Upper lobe of left lung (tissue), 6 donors: ENCODE measurements at regions not wholly inside any gene's neighbourhood (a gene's known extent, or its start where the extent isn't known, plus 50 kb on each side); places are given as distances from the start of the nearest gene placed in this dataset.

Experiments used
- ATAC-seq, 2 donors: fragments of 200-7000 bp; cut with Tn5 transposase; one replicate each; pipeline ENCODE4 v1.9.1; 2022; ENCODE audit warnings: mild to moderate bottlenecking in 2 of 2, moderate library complexity in 2 of 2; ENCODE audit not compliant: low FRiP score in 2 of 2
- DNase-seq, 2 donors: peaks; one replicate each; pipeline ENCODE4 v3.0.0-alpha.2; 2019 to 2020
- H3K27ac ChIP-seq, 4 donors: fragments of 200-600 bp; sonication (generic); one replicate each; pipeline ENCODE4 v1.5.1; 2016 to 2019
- H3K27me3 ChIP-seq, 4 donors: fragments of 200-600 bp; sonication (generic); one replicate each; pipeline ENCODE4 v1.5.1; 2017 to 2019
- H3K36me3 ChIP-seq, 4 donors: fragments of 200-600 bp; sonication (generic); one replicate each; pipeline ENCODE4 v1.5.1; 2016 to 2019
- H3K4me1 ChIP-seq, 4 donors: fragments of 200-600 bp; sonication (generic); one replicate each; pipeline ENCODE4 v1.5.1; 2018 to 2019
- H3K4me3 ChIP-seq, 4 donors: fragments of 200-600 bp; sonication (generic); one replicate each; pipeline ENCODE4 v1.5.1; 2017 to 2019; ENCODE audit warnings: mild to moderate bottlenecking in 2 of 4, moderate library complexity in 1 of 4
- H3K9me3 ChIP-seq, 4 donors: fragments of 200-600 bp; sonication (generic); one replicate each; pipeline ENCODE4 v1.5.1; 2018 to 2019
- EP300 ChIP-seq, 4 donors: sonication (generic); formaldehyde crosslinking; IDR thresholded peaks; one replicate each; pipeline ENCODE4 v1.5.1; 2017; ENCODE audit warnings: antibody characterized with exemption in 4 of 4, control low read depth in 2 of 4
- POLR2A ChIP-seq, 4 donors: fragments of 450-650 bp; IDR thresholded peaks; one replicate each; pipeline ENCODE4 v1.5.1; 2016 to 2017; ENCODE audit warnings: antibody characterized with exemption in 4 of 4, mild to moderate bottlenecking in 2 of 4
- POLR2AphosphoS5 ChIP-seq, 2 donors: sonication (generic); formaldehyde crosslinking; IDR thresholded peaks; one replicate each; pipeline ENCODE4 v1.5.1; 2017; ENCODE audit warnings: antibody characterized with exemption in 2 of 2
- WGBS, 2 donors: methylation state at CpG; one replicate each; pipeline ENCODE4 v1.1.5; 2017 to 2018; 5-methylcytosine and 5-hydroxymethylcytosine counted together
- TF ChIP-seq, protein P1 (sequence below), 6 experiments: fragments of 450-650 bp in 4 of 6; fragments of 200-600 bp in 2 of 6; sonication (generic) in 2 of 6; IDR thresholded peaks; one replicate each; pipeline ENCODE4 v1.5.1; 2016 to 2019; ENCODE audit warnings: antibody characterized with exemption in 6 of 6
- donor health status: DM: no; HTN: no; CAD: no; lungs with moderate emphysema.
- donor health status: DM: no; HTN: yes; CAD: no; lungs with severe emphysema.

DNA sequence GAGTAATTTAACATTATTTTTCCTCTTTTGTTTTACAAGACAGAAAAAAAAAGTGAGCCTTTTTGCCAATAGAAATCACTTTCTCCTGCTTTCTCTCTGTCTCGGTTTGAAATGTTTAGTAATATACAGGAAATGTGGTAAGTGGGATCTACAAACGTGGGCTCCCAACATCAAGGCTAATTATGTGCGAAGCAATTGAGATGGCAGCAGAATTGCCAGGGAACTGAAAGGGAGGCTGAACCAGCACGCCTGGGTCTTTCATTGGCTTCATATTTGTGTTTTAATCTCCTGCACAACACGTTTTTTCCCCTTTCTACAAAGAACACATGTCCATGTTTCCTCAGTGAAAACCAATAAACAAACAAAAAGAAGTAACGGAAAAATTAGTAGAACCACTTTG is 743.9 kb upstream of the SOX9 start:
- H3K27me3 ChIP-seq: no peaks in the 10 kb centered on the region
- DNase-seq: no peak
- TF ChIP-seq POLR2A (IDR thresholded peaks at IDR 0.05) (no peak), EP300 (IDR thresholded peaks at IDR 0.05) (no peak), POLR2AphosphoS5 (IDR thresholded peaks at IDR 0.05) (no peak)
- TF ChIP-seq, protein P1, sequence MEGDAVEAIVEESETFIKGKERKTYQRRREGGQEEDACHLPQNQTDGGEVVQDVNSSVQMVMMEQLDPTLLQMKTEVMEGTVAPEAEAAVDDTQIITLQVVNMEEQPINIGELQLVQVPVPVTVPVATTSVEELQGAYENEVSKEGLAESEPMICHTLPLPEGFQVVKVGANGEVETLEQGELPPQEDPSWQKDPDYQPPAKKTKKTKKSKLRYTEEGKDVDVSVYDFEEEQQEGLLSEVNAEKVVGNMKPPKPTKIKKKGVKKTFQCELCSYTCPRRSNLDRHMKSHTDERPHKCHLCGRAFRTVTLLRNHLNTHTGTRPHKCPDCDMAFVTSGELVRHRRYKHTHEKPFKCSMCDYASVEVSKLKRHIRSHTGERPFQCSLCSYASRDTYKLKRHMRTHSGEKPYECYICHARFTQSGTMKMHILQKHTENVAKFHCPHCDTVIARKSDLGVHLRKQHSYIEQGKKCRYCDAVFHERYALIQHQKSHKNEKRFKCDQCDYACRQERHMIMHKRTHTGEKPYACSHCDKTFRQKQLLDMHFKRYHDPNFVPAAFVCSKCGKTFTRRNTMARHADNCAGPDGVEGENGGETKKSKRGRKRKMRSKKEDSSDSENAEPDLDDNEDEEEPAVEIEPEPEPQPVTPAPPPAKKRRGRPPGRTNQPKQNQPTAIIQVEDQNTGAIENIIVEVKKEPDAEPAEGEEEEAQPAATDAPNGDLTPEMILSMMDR (IDR thresholded peaks at IDR 0.05): no peak
- no peak overlapping the region for H3K27ac ChIP-seq
- no peaks in the 10 kb centered on the region for H3K4me1 ChIP-seq
- H3K4me3 ChIP-seq: no peak overlapping the region
- 52 to 62% methylated on average over 6 of the region's 6 CpGs for WGBS, 2 donors
- no peaks in the 10 kb centered on the region for H3K9me3 ChIP-seq
- H3K36me3 ChIP-seq: no peaks in the 10 kb centered on the region
- ATAC-seq: no peak

- 69 to 80% methylated on average over 9 of the region's 9 CpGs for WGBS, 2 donors
- Histone ChIP-seq H3K27ac (no peak overlapping the region), H3K9me3 (no peaks in the 10 kb centered on the region), H3K4me1 (no peaks in the 10 kb centered on the region), H3K4me3 (no peak overlapping the region), H3K36me3 (no peaks in the 10 kb centered on the region), H3K27me3 (no peaks in the 10 kb centered on the region)
- no peak for TF ChIP-seq POLR2A (IDR thresholded peaks at IDR 0.05)
- TF ChIP-seq, protein P1 (IDR thresholded peaks at IDR 0.05): no peak
- TF ChIP-seq EP300 (IDR thresholded peaks at IDR 0.05): no peak
- TF ChIP-seq POLR2AphosphoS5 (IDR thresholded peaks at IDR 0.05): no peak
- ATAC-seq (no peak), DNase-seq (no peak)
Measured at GRCh38 chr17:71378036-71378435, 742.8 kb upstream of the SOX9 start.

DNA sequence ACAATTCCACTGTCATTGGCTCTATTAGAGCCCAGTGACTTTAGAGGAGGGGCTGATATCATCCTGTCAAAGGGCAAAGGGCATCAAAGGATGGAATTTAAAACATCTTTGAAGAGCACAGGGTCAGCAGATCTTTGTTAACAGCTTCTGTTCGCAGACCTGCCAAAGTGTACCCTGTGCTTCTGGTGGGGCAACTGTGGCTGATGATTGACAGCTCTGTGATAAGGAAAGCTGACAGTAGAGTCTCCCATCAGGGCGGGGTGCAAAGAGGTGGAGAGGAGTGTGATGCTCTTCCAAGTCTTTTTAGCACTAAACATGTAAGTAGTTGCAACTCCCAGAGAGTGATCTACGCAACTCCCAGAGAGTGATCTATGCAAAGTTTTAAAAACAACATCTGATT is 742.1 kb upstream of the SOX9 start:
- Histone ChIP-seq H3K4me3 (no peak overlapping the region), H3K4me1 (no peaks in the 10 kb centered on the region), H3K9me3 (no peaks in the 10 kb centered on the region), H3K27me3 (no peaks in the 10 kb centered on the region), H3K27ac (no peak overlapping the region), H3K36me3 (no peaks in the 10 kb centered on the region)
- DNase-seq (no peak), ATAC-seq (no peak)
- 80 to 81% methylated on average over 3 of the region's 3 CpGs for WGBS, 2 donors
- TF ChIP-seq, protein P1 (IDR thresholded peaks at IDR 0.05): no peak
- TF ChIP-seq POLR2AphosphoS5 (IDR thresholded peaks at IDR 0.05) (no peak), EP300 (IDR thresholded peaks at IDR 0.05) (no peak), POLR2A (IDR thresholded peaks at IDR 0.05) (no peak)

DNA sequence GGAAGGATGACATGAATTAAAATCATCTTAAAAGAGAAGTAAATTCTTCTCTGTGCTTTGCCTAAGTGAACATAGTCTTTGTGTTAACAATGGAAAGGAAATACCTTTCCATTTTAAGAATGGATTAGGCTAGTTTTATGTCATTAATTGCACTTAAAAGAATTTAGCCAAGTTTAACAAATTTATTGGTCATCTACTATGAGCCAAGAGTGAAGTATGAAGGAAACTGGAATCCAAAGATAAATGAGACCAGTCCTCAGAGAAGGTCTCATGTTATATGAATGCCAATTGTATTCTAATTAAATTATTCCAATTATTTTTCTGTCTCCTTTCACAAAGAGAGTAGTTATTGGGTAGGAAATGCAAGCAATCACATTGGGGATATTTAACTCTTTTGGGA is 741.3 kb upstream of the SOX9 start:
- no peaks in the 10 kb centered on the region for H3K36me3 ChIP-seq
- H3K9me3 ChIP-seq: no peaks in the 10 kb centered on the region
- H3K27ac ChIP-seq: no peak overlapping the region
- H3K4me3 ChIP-seq: no peak overlapping the region
- DNase-seq: no peak
- TF ChIP-seq EP300 (IDR thresholded peaks at IDR 0.05) (no peak), POLR2A (IDR thresholded peaks at IDR 0.05) (no peak), POLR2AphosphoS5 (IDR thresholded peaks at IDR 0.05) (no peak)
- TF ChIP-seq, protein P1 (IDR thresholded peaks at IDR 0.05): no peak
- no peaks in the 10 kb centered on the region for H3K4me1 ChIP-seq
- no peaks in the 10 kb centered on the region for H3K27me3 ChIP-seq
- no peak for ATAC-seq

- no peak overlapping the region for H3K27ac ChIP-seq
- DNase-seq: no peak
- H3K4me3 ChIP-seq: no peak overlapping the region
- H3K9me3 ChIP-seq: no peaks in the 10 kb centered on the region
- no peaks in the 10 kb centered on the region for H3K4me1 ChIP-seq
- no peaks in the 10 kb centered on the region for H3K27me3 ChIP-seq
- no peak for TF ChIP-seq POLR2A (IDR thresholded peaks at IDR 0.05)
- TF ChIP-seq EP300 (IDR thresholded peaks at IDR 0.05): no peak
- TF ChIP-seq, protein P1 (IDR thresholded peaks at IDR 0.05): no peak
- no peak for ATAC-seq
- H3K36me3 ChIP-seq: no peaks in the 10 kb centered on the region
- 53 to 70% methylated on average over 3 of the region's 3 CpGs for WGBS, 2 donors
Measured at GRCh38 chr17:71380535-71380934, 740.3 kb upstream of the SOX9 start.
